Fibroblast of mammary gland (primary cell): ENCODE measurements at regions not wholly inside any gene's neighbourhood (a gene's known extent, or its start where the extent isn't known, plus 50 kb on each side); places are given as distances from the start of the nearest gene placed in this dataset.

Source experiments
- DNase-seq: peaks from one replicate; pipeline ENCODE4 v3.0.0-alpha.2; 2010; ENCODE audit warnings: low read depth
- H3K4me3 ChIP-seq: 2 replicates; pipeline ENCODE4 v1.5.1; 2011; ENCODE audit warnings: low read depth, mild to moderate bottlenecking, low read length, moderate library complexity; ENCODE audit not compliant: control insufficient read depth
- CTCF ChIP-seq: conservative IDR thresholded peaks from 2 replicates; pipeline ENCODE4 v1.5.1; 2011; ENCODE audit warnings: low read depth, low read length, inconsistent platforms; ENCODE audit not compliant: control insufficient read depth, insufficient read depth

GRCh38 chr16:6020162-6020985, 922.8 kb upstream of the EEF2KMT start:
- DNase-seq = no peak
- no peak overlapping the region for H3K4me3 ChIP-seq
- TF ChIP-seq CTCF = no peak

- no peak for DNase-seq
- no peak for TF ChIP-seq CTCF
These were observed 921.9 kb upstream of the EEF2KMT start for GRCh38 chr16:6019490-6019991.

GRCh38 chr16:6018848-6019489, 921.4 kb upstream of the EEF2KMT start:
- DNase-seq = no peak
- no peak overlapping the region for H3K4me3 ChIP-seq
- TF ChIP-seq CTCF = no peak

More at GRCh38 chr16:6019490-6019991, 921.9 kb upstream of the EEF2KMT start:
- H3K4me3 ChIP-seq = no peak overlapping the region

GRCh38 chr16:6016530-6017184, 919.1 kb upstream of the EEF2KMT start:
- H3K4me3 ChIP-seq = no peak overlapping the region
- peak; percentile 5 for DNase-seq
- peak; percentile 4 for TF ChIP-seq CTCF

- H3K4me3 ChIP-seq = no peak overlapping the region
- no peak for TF ChIP-seq CTCF
- no peak for DNase-seq
These were observed 915.1 kb upstream of the EEF2KMT start for GRCh38 chr16:6012716-6013115.

GRCh38 chr16:6009151-6009550, 911.6 kb upstream of the EEF2KMT start:
- DNase-seq = no peak

More at GRCh38 chr16:6009151-6009550, 911.6 kb upstream of the EEF2KMT start:
- no peak for TF ChIP-seq CTCF
- H3K4me3 ChIP-seq = no peak overlapping the region
